Breast epithelium (tissue), 4 donors: ENCODE measurements at regions not wholly inside any gene's neighbourhood (a gene's known extent, or its start where the extent isn't known, plus 50 kb on each side); places are given as distances from the start of the nearest gene placed in this dataset.

Source experiments
- DNase-seq, 2 donors: peaks; one replicate each; pipeline ENCODE4 v3.0.0-alpha.2; 2019; ENCODE audit warnings: low spot score in 2 of 2
- H3K27ac ChIP-seq, 2 donors: fragments of 200-600 bp; sonication (generic) in 1 of 2; one replicate each; pipeline ENCODE4 v1.5.1; 2016 to 2019; ENCODE audit warnings: mild to moderate bottlenecking in 1 of 2
- H3K27me3 ChIP-seq, 2 donors: fragments of 200-600 bp; sonication (generic) in 1 of 2; one replicate each; pipeline versions ENCODE4 v1.5.1 to v1.6.0; 2017 to 2019; ENCODE audit warnings: control low read depth in 1 of 2, mild to moderate bottlenecking in 1 of 2
- H3K36me3 ChIP-seq: fragments of 200-600 bp; one replicate; pipeline ENCODE4 v1.5.1; 2019
- H3K4me1 ChIP-seq, 2 donors: fragments of 200-600 bp; sonication (generic); one replicate each; pipeline ENCODE4 v1.5.1; 2016 to 2019; ENCODE audit warnings: control low read depth in 1 of 2
- H3K4me3 ChIP-seq, 3 donors: fragments of 200-600 bp; sonication (generic); 1 replicate in 2 of 3; 2 replicates in 1 of 3; pipeline ENCODE4 v1.5.1; 2016 to 2019; ENCODE audit warnings: mild to moderate bottlenecking in 3 of 3, moderate library complexity in 2 of 3
- H3K9me3 ChIP-seq, 2 donors: fragments of 200-600 bp; sonication (generic) in 1 of 2; one replicate each; pipeline ENCODE4 v1.5.1; 2016 to 2019; ENCODE audit warnings: control low read depth in 1 of 2
- CTCF ChIP-seq, 3 donors: fragments of 450-650 bp; IDR thresholded peaks; one replicate each; pipeline ENCODE4 v1.5.1; 2016 to 2017; ENCODE audit warnings: antibody characterized with exemption in 3 of 3, mild to moderate bottlenecking in 3 of 3, moderate library complexity in 3 of 3
- POLR2A ChIP-seq: fragments of 450-650 bp; IDR thresholded peaks from one replicate; pipeline ENCODE4 v1.6.1; 2016; ENCODE audit warnings: antibody characterized with exemption, mild to moderate bottlenecking, moderate library complexity
- POLR2AphosphoS5 ChIP-seq, 3 donors: sonication (generic); formaldehyde crosslinking; IDR thresholded peaks; one replicate each; pipeline ENCODE4 v1.6.1; 2017; ENCODE audit warnings: antibody characterized with exemption in 3 of 3
- intact Hi-C: fragments of 100-400 bp; cut with DNase I; formaldehyde crosslinking; loops from one replicate; pipeline ENCODE4 v1.15.1; 2023; ENCODE audit warnings: low total_unique reads

- Histone ChIP-seq H3K27me3 (no peaks in the 10 kb centered on the region), H3K9me3 (peaks cover 3 to 7% of the 10 kb centered on the region in 2 donors), H3K27ac (no peak overlapping the region), H3K4me3 (no peak overlapping the region), H3K4me1 (no peaks in the 10 kb centered on the region), H3K36me3 (no peaks in the 10 kb centered on the region)
- no peak for DNase-seq
- TF ChIP-seq POLR2AphosphoS5 (IDR thresholded peaks at IDR 0.05) (no peak), CTCF (IDR thresholded peaks at IDR 0.05) (no peak), POLR2A (no peak)
- intact Hi-C loops = no loop called here
Measured at GRCh38 chr10:53088961-53089360, 316.4 kb upstream of the MBL2 start.

- intact Hi-C loops = no loop called here
Measured at GRCh38 chr10:53079283-53079682, 306.7 kb upstream of the MBL2 start.

GRCh38 chr10:53076948-53077347 lies 304.4 kb upstream of the MBL2 start:
- no peak for DNase-seq
- no peaks in the 10 kb centered on the region for H3K9me3 ChIP-seq
- no peaks in the 10 kb centered on the region for H3K4me1 ChIP-seq
- H3K36me3 ChIP-seq = no peaks in the 10 kb centered on the region
- H3K27me3 ChIP-seq = no peaks in the 10 kb centered on the region
- H3K4me3 ChIP-seq = no peak overlapping the region
- TF ChIP-seq CTCF (IDR thresholded peaks at IDR 0.05) = no peak
- no peak for TF ChIP-seq POLR2A
- no peak for TF ChIP-seq POLR2AphosphoS5 (IDR thresholded peaks at IDR 0.05)
- H3K27ac ChIP-seq = no peak overlapping the region
- intact Hi-C loops = no loop called here

More at GRCh38 chr10:53079283-53079682, 306.7 kb upstream of the MBL2 start:
- H3K4me1 ChIP-seq = no peaks in the 10 kb centered on the region
- no peaks in the 10 kb centered on the region for H3K9me3 ChIP-seq
- no peak overlapping the region for H3K27ac ChIP-seq
- H3K4me3 ChIP-seq = no peak overlapping the region
- TF ChIP-seq POLR2A (no peak), POLR2AphosphoS5 (IDR thresholded peaks at IDR 0.05) (no peak), CTCF (IDR thresholded peaks at IDR 0.05) (no peak)
- H3K36me3 ChIP-seq = no peaks in the 10 kb centered on the region
- DNase-seq = no peak
- no peaks in the 10 kb centered on the region for H3K27me3 ChIP-seq

- Histone ChIP-seq H3K36me3 (no peaks in the 10 kb centered on the region), H3K4me1 (no peaks in the 10 kb centered on the region), H3K4me3 (no peak overlapping the region), H3K27ac (no peak overlapping the region), H3K27me3 (no peaks in the 10 kb centered on the region), H3K9me3 (no peaks in the 10 kb centered on the region)
- TF ChIP-seq CTCF (IDR thresholded peaks at IDR 0.05) = no peak
- TF ChIP-seq POLR2A = no peak
- TF ChIP-seq POLR2AphosphoS5 (IDR thresholded peaks at IDR 0.05) = no peak
- no peak for DNase-seq
- intact Hi-C loops = no loop called here
Measured at GRCh38 chr10:53075469-53075868, 302.9 kb upstream of the MBL2 start.

GRCh38 chr10:53072144-53072543 lies 299.6 kb upstream of the MBL2 start:
- intact Hi-C loops = no loop called here
- no peak overlapping the region for H3K4me3 ChIP-seq
- H3K36me3 ChIP-seq = no peaks in the 10 kb centered on the region
- H3K27ac ChIP-seq = no peak overlapping the region
- TF ChIP-seq CTCF (IDR thresholded peaks at IDR 0.05) (no peak), POLR2AphosphoS5 (IDR thresholded peaks at IDR 0.05) (no peak), POLR2A (no peak)
- H3K9me3 ChIP-seq = no peaks in the 10 kb centered on the region
- H3K4me1 ChIP-seq = no peaks in the 10 kb centered on the region
- no peak for DNase-seq
- no peaks in the 10 kb centered on the region for H3K27me3 ChIP-seq
